Natural killer cell (primary cell): ENCODE measurements at regions not wholly inside any gene's neighbourhood (a gene's known extent, or its start where the extent isn't known, plus 50 kb on each side); places are given as distances from the start of the nearest gene placed in this dataset.

Source experiments
- ATAC-seq, 3 donors: fragments of 150-1000 bp in 2 of 3; fragments of 200-7000 bp in 1 of 3; cut with Tn5 transposase; 1 replicate in 1 of 3; 2 replicates in 2 of 3; pipeline ENCODE4 v1.10.0; 2021; ENCODE audit warnings: mild to moderate bottlenecking in 2 of 3, moderate library complexity in 2 of 3
- DNase-seq, 2 donors: peaks; one replicate each; pipeline versions ENCODE4 v3.0.0 to v3.0.0-alpha.2; 2013 to 2021; ENCODE audit warnings: mixed read lengths in 1 of 2
- H3K27ac ChIP-seq: one replicate; pipeline ENCODE4 v1.5.1; 2013; ENCODE audit warnings: mild to moderate bottlenecking, low read length
- H3K27me3 ChIP-seq: one replicate; pipeline ENCODE4 v1.6.1; 2013; ENCODE audit warnings: low read length; ENCODE audit not compliant: control insufficient read depth, insufficient read depth
- H3K36me3 ChIP-seq: one replicate; pipeline ENCODE4 v1.6.1; 2013; ENCODE audit warnings: low read length; ENCODE audit not compliant: control insufficient read depth, insufficient read depth
- H3K4me1 ChIP-seq: one replicate; pipeline ENCODE4 v1.6.1; 2013; ENCODE audit warnings: low read length; ENCODE audit not compliant: control insufficient read depth, insufficient read depth
- H3K4me3 ChIP-seq: one replicate; pipeline ENCODE4 v1.5.1; 2013; ENCODE audit warnings: low read length
- H3K9me3 ChIP-seq: one replicate; pipeline ENCODE4 v1.6.1; 2013; ENCODE audit warnings: low read length; ENCODE audit not compliant: control insufficient read depth, insufficient read depth
- H3K27ac Mint-ChIP-seq, 2 donors: one replicate each; pipeline ENCODE4 v1.8.0; 2022; ENCODE audit warnings: mild to moderate bottlenecking in 2 of 2, mixed read lengths in 2 of 2, moderate library complexity in 1 of 2
- H3K27me3 Mint-ChIP-seq, 2 donors: one replicate each; pipeline ENCODE4 v1.8.0; 2022; ENCODE audit warnings: low read depth in 2 of 2, mixed read lengths in 2 of 2
- H3K36me3 Mint-ChIP-seq: one replicate; pipeline ENCODE4 v1.8.0; 2022; ENCODE audit warnings: mixed read lengths
- H3K4me1 Mint-ChIP-seq, 2 donors: one replicate each; pipeline ENCODE4 v1.8.0; 2022; ENCODE audit warnings: mixed read lengths in 2 of 2
- H3K4me3 Mint-ChIP-seq: one replicate; pipeline ENCODE4 v1.8.0; 2022; ENCODE audit warnings: mild to moderate bottlenecking, moderate library complexity, mixed read lengths
- H3K9me3 Mint-ChIP-seq, 2 donors: one replicate each; pipeline ENCODE4 v1.8.0; 2022; ENCODE audit warnings: mixed read lengths in 2 of 2
- WGBS: methylation state at CpG from one replicate; pipeline ENCODE4 v1.1.7; 2013; ENCODE audit warnings: missing lambda C conversion rate; ENCODE audit not compliant: insufficient coverage; 5-methylcytosine and 5-hydroxymethylcytosine counted together
- intact Hi-C: fragments of 100-400 bp; cut with micrococcal nuclease; formaldehyde crosslinking; loops from one replicate; pipeline ENCODE4 v1.14.2; 2022
- TF ChIP-seq, protein P1 (sequence below): fragments of 200-600 bp; IDR thresholded peaks from one replicate; pipeline ENCODE4 v1.8.0; 2022; ENCODE audit warnings: antibody characterized with exemption

DNA sequence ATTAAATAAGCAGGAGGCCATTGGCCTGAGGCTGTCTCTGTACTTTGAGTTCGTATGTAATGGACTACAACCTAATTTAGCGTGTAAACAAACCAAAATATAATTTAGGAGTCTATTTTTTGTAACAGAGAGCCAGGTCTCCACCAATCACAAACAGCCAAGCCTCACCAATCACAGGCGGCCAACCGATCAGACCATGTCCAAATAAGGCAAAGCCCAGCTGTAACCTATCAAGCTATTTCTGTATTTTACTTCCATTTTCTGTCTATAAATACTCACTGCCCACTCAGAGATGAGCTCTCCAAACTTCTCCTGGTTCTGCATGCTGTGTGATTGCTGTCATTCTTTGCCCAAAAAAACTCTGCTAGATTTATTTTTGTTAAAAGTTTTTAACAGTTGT, 322.7 kb downstream of the NPIPA8 start:
- no peaks in the 10 kb centered on the region for H3K36me3 ChIP-seq
- H3K4me1 Mint-ChIP-seq, result peaks cover 0 to 4% of the 10 kb centered on the region in 2 donors
- TF ChIP-seq, protein P1, sequence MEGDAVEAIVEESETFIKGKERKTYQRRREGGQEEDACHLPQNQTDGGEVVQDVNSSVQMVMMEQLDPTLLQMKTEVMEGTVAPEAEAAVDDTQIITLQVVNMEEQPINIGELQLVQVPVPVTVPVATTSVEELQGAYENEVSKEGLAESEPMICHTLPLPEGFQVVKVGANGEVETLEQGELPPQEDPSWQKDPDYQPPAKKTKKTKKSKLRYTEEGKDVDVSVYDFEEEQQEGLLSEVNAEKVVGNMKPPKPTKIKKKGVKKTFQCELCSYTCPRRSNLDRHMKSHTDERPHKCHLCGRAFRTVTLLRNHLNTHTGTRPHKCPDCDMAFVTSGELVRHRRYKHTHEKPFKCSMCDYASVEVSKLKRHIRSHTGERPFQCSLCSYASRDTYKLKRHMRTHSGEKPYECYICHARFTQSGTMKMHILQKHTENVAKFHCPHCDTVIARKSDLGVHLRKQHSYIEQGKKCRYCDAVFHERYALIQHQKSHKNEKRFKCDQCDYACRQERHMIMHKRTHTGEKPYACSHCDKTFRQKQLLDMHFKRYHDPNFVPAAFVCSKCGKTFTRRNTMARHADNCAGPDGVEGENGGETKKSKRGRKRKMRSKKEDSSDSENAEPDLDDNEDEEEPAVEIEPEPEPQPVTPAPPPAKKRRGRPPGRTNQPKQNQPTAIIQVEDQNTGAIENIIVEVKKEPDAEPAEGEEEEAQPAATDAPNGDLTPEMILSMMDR, result no peak
- H3K4me1 ChIP-seq, result no peaks in the 10 kb centered on the region
- H3K9me3 ChIP-seq, result peaks cover 3% of the 10 kb centered on the region
- intact Hi-C loops, result no loop called here
- WGBS, result 84% methylated on average over 3 of the region's 4 CpGs
- no peak overlapping the region for H3K4me3 Mint-ChIP-seq
- peaks cover 3 to 5% of the 10 kb centered on the region in 2 donors for H3K27me3 Mint-ChIP-seq
- no peak overlapping the region for H3K4me3 ChIP-seq
- DNase-seq (no peak), ATAC-seq (no peak)
- H3K36me3 Mint-ChIP-seq, result no peaks in the 10 kb centered on the region
- no peaks in the 10 kb centered on the region for H3K27me3 ChIP-seq
- peaks cover 0 to 3% of the 10 kb centered on the region in 2 donors for H3K9me3 Mint-ChIP-seq
- H3K27ac ChIP-seq, result no peak overlapping the region
- no peak overlapping the region for H3K27ac Mint-ChIP-seq

DNA sequence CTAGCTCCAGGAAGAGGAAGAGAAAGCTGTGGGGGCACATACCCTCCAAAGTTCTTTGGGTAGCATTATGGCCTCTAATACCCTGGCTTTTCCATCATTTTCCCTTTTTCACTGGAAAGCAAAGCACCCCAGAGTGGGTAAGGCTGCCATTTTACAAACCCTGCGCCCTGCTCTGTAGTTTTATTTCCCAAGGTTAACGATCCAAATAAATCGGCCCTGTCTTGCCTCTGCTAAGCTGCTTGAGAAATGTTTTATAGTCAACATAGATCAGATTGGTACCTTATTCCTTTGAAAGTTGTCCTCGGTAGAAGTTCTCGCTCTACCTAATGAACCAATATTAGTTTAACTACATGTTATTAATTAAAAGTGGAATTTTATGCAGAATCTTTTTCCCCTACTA, 328.2 kb downstream of the NPIPA8 start:
- Histone ChIP-seq H3K27ac (no peak overlapping the region), H3K4me1 (no peaks in the 10 kb centered on the region), H3K36me3 (no peaks in the 10 kb centered on the region), H3K27me3 (no peaks in the 10 kb centered on the region), H3K9me3 (peaks cover 3% of the 10 kb centered on the region), H3K4me3 (no peak overlapping the region)
- WGBS, result 89% methylated on average over 3 of the region's 5 CpGs
- DNase-seq, result no peak
- TF ChIP-seq, protein P1, result no peak
- Mint-ChIP-seq H3K4me3 (no peak overlapping the region), H3K36me3 (no peaks in the 10 kb centered on the region), H3K27ac (no peak overlapping the region), H3K27me3 (peaks cover 2 to 16% of the 10 kb centered on the region in 2 donors), H3K9me3 (peaks cover 0 to 3% of the 10 kb centered on the region in 2 donors), H3K4me1 (peaks cover 0 to 4% of the 10 kb centered on the region in 2 donors)
- intact Hi-C loops, result no loop called here
- ATAC-seq, result no peak

DNA sequence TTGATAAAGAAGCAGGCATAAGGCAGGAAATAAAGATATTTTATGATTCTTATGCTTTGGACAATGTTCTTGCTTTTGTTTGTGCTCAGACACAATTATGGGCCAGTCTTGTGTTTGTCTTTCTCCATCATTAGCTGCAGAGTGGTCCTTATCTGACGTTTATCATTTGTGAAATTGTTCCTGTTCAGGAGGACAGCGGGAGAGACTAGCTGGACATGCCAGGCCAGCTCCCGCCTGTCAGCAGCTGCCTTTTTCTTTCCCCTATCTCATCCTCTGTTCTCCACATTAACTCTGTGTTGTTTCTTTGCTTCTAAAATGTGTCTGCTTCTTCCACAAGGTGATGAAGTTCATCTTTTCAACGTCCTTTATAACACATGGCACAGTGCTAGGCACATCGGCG, 333.5 kb downstream of the NPIPA8 start:
- H3K27me3 ChIP-seq, result no peaks in the 10 kb centered on the region
- H3K9me3 ChIP-seq, result no peaks in the 10 kb centered on the region
- H3K27me3 Mint-ChIP-seq, result peaks cover 2 to 8% of the 10 kb centered on the region in 2 donors
- TF ChIP-seq, protein P1, result no peak
- DNase-seq (no peak), ATAC-seq (no peak)
- no peaks in the 10 kb centered on the region for H3K36me3 Mint-ChIP-seq
- no peak overlapping the region for H3K27ac Mint-ChIP-seq
- 91% methylated on average over 6 of the region's 6 CpGs for WGBS
- H3K9me3 Mint-ChIP-seq, result no peaks in the 10 kb centered on the region
- no peak overlapping the region for H3K4me3 Mint-ChIP-seq
- intact Hi-C loops, result no loop called here
- H3K4me1 ChIP-seq, result no peaks in the 10 kb centered on the region
- H3K4me1 Mint-ChIP-seq, result no peaks in the 10 kb centered on the region
- no peak overlapping the region for H3K27ac ChIP-seq
- no peaks in the 10 kb centered on the region for H3K36me3 ChIP-seq
- H3K4me3 ChIP-seq, result no peak overlapping the region

DNA sequence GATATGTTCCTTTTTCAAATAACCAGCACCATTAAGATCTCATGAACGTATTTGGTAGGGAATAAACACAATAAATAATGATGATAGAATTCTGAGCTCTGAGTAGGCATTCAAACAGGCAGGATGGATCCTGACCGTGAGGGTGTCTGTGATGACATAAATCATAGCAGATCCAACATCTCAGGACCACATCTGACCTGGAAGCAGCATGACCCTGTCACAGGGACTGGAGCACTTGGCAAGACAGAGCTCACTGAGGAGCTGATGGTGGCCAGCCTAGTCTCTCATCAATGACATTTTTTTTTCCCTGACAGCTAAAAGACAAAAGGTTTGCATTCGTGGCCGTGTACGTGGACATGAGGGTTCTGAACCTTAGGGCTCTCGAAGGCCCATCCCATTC, 337.5 kb downstream of the NPIPA8 start:
- no peaks in the 10 kb centered on the region for H3K9me3 ChIP-seq
- no peaks in the 10 kb centered on the region for H3K4me1 ChIP-seq
- Mint-ChIP-seq H3K9me3 (no peaks in the 10 kb centered on the region), H3K4me1 (no peaks in the 10 kb centered on the region), H3K27me3 (peaks cover 3 to 11% of the 10 kb centered on the region in 2 donors), H3K27ac (no peak overlapping the region), H3K4me3 (no peak overlapping the region), H3K36me3 (no peaks in the 10 kb centered on the region)
- no peaks in the 10 kb centered on the region for H3K36me3 ChIP-seq
- H3K4me3 ChIP-seq, result no peak overlapping the region
- no peak overlapping the region for H3K27ac ChIP-seq
- intact Hi-C loops, result no loop called here
- 79% methylated on average over 5 of the region's 6 CpGs for WGBS
- TF ChIP-seq, protein P1, result no peak
- ATAC-seq (no peak), DNase-seq (no peak)
- H3K27me3 ChIP-seq, result no peaks in the 10 kb centered on the region
